ENCODE measurements at regions not wholly inside any gene's neighbourhood (a gene's known extent, or its start where the extent isn't known, plus 50 kb on each side); places are given as distances from the start of the nearest gene placed in this dataset.

DNA sequence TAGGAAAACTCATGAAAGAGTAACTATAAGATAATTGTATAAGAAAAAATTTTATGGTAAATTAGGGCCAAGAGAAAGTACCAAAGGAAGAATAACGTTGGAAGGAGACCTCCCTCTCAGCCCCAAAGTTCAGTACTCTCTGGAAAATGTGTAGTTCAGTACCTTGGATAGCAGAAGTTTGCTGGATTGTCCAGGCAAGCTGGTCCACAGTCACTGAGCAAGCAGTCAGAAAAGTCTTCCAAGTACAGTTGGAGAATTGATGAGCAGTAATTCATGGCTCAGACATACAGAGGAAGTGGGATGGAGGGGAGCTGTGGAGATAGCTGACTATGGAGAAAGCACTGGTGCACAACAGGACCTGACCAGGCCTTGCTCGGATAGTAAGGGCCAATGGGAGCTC lies 598.2 kb upstream of the NDST4 start:
- no peak for DNase-seq

DNA sequence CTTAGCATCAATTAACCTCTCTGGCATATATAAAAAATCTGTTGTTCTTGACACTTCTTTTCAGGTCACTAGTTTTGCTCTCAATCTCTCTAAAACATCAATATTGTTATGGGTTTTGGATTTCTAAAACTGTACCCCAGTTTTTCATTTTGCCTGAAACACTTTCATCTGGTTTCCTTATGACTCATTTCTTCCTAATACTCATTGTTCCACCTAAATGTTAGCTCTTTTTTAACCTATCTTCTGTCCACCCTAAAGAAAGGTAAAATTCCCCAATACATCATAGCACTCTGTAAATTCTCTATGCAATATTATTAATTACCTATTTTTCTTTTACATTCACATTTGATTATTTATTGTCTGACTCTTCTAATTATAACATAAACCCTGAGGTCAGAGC lies 575.5 kb upstream of the NDST4 start:
- no peak for DNase-seq

DNA sequence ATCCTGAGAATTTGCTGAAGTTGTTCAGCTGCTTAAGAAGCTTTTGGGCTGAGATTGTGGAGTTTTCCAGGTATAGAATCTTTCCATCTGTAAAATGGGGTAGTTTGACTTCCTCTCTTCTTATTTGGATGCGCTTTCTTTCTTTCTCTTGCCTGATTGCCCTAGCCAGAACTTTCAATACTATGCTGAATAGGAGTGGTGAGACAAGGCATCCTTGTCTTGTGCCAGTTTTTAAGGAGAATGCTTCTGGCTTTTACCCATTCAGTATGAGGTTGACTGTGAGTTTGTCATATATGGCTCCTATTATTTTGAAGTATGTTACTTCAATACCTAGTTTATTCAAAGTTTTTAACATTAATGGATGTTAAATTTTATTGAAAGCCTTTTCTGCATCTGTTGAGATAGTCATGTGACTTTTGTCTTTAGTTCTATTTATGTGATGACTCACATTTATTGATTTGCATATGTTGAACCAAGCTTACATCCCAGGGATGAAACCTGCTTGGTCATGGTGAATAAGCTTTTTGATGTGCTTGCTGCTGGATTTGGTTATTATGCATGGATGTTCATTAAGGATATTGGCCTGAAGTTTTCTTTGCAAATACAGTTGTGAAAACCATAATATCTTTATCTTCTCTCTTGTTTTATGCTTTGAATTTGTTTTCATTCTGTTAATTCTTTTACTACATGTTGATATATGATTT lies 573.8 kb upstream of the NDST4 start:
- DNase-seq = no peak

DNA sequence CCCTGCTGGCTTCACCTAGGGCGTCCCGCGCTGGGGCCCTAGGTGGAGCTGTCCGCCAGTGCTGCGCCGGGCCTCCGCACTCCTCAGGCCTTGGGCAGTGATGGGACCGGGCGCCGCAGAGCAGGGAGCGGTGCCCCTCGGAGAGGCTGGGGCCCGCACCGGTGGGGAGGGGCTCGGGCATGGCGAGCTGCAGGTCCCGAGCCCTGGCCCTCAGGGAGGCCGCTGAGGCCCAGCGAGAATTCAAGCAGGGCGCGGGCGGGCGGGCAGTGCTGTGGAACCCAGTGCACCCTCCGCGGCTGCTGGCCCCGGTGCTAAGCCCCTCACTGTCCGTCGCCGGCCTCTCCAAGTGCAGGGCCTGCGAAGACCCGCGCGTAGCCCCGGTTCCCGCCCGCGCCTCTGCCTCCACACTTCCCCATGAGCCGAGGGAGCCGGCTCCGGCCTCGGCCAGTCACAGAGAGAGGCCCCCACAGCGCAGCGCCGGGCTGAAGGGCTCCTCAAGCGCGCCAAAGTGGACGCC lies 565.1 kb upstream of the NDST4 start:
- no peak for DNase-seq

DNA sequence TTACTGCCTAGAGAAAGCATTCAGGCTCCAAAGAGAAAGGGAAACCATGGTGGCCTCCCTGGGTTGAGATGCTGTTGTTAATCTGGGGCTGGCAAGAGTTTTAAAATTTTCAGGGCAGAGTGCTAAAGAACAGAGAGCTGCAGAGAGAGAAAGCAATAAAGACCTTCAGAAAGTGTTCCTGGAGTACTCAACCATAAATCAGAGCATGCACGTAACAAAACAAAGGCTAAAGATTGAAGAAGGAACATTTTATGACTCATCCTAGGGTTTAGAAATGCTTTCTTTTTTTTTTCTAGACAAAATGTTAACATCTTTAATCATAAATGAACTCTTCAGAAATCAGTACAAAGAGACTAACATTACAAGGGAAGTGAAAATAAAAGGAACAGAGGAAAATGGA lies 562.3 kb upstream of the NDST4 start:
- DNase-seq = no peak

DNA sequence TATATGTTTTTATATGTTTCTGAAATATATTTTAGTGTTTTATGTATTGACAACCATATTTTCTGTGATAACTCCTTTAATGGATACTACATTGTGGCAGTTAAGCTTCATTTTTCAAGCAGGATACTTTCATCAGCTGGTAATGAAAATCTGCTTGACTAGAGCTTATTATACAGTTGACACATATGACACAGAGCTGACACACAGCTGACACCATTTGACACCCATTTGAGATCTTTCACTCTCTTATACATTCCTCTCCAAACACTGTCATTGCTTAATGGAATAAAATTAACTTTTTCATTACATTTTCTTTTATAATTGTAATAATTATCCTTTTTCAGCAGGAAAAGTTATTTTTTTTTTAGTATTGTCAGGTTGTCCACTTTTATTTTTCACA lies 561.1 kb upstream of the NDST4 start:
- no peak for DNase-seq

DNA sequence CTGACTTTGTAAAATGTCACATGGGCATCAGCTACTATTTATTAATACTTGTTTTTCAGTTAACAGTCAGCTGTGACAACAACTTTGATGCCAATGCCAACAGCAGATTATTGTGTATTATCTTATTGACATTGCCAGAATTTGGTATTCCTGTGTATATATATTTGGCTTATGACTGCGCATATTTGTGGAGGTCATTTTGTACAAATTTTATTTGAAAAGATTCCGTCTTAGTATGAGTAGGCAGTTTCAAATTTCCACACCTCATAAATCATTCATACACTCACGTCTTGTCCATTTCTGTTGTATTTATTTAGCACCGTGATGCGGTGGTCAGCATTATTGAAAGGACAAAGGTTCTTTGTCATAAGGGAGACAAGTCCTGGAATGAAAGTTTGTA lies 558.2 kb upstream of the NDST4 start:
- no peak for DNase-seq

DNA sequence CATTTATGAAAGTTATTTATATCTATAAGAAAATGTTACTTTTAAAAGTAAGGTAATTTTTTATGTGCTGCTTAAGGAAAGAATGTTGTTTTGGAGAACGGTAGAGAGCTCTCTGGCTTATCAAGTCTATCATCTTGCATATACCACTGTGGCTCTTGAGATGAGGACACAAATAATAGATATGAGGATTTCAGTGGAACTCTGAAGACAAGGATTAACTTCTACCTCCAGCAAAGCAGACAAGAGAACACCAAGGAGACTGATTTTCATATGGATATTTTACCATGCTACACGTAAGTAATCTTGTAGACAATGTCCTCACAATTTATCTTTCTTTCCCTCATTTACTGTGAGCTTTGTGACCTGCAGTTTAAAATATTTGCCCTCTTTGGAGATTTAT lies 557.5 kb upstream of the NDST4 start:
- DNase-seq = no peak

DNA sequence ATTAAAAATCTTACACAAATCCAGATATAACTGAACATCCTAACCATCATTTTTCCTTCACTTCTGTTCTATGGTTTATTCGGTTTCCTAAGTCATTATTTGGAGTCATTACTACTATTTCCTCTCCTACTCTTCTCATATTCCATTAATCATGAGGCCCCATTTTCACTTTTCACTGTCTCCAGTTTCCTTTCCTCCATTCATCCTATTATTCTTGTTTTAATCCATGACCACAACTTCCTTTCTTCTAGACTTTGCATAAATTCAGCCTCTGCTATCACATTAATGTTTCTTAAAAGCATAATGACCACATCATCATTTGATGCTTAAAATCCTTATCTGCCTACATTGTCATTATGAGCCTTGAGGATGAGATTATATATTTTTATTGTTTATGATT lies 555.0 kb upstream of the NDST4 start:
- DNase-seq = no peak

DNA sequence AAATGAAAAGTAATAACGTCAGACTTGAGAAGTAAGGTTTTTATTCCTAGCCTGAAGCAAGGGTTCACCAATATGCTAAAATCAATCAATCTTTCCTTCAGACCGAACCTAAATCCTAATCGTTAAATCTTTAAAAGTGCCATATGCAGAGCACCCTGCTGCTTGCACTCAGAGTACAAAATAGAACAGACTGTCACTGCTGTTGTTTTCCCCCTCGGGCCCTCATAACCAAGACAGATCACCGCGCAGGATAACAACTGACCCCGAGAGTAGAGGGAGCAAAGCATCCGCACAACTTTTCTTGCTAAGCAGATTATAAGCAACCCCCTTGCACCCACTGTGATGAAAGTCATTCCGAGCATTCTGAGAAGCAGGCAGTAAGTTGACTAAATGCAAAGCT lies 550.9 kb upstream of the NDST4 start:
- no peak for DNase-seq

DNA sequence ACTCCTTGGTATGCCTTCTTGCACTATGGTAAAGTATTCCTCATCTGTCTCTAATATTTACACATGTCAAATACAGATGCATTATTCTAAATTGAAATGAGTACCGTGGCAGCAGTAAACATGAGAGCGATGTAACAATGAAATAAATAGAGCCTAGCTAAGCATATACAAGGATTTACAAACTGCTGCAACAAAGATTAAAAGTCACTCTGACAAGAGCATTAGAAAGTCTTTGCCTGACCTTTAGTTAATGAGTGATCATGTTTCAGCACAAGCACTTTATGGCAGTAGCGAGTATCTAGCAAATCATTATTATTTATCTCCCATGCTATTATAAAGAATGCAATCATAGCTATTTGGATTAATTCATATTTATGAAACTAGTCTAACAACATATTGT lies 547.0 kb upstream of the NDST4 start:
- DNase-seq = no peak

DNA sequence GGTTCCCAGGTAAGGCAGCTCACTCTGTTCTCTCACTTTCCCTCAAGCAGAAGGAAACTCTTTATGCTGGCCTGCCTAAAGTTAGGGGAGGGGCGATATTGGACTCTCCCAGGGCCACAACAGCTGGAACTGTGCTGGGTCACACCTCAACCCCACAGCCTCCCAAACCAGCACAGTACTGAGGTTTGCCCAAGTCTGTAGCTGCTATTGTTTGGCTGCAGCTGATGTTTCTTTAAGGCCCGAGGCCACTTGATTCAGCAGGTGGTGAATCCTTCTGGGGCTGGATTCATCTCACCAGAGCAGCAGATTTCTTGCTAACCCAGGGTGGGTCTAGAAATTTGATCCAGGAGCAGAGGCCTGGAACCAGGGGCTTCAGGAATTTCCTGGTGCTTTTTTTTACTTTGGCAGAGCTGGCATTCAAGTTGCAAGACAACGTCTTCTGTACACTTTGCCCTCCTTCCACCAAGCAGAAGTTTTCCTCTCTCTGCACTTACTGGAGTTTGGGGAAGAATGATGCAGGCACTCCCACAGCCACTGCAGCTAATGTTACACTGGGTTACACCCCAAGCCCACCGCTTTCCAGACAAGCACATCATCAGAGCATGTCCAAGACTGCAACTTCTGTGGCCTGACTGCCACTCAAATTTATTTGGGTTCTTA lies 544.7 kb upstream of the NDST4 start:
- no peak for DNase-seq

DNA sequence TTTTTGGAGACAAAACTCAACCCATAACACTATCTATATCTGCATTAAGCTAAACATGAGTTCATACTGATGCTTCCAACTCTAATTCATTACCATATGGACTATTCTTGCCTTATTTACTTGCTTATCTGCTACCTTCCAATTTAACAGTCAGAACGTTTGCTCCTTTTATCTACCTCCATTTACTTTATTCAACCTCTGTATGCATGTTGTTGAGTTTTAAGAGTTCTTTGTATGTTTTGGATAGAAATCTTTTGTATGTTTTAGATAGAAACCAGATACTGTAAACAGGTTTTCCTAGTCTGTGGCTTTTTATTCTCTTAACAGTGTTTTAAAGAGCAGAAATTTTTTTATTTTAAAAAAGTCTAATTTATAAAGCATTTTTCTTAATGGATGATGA lies 542.2 kb upstream of the NDST4 start:
- no peak for DNase-seq

DNA sequence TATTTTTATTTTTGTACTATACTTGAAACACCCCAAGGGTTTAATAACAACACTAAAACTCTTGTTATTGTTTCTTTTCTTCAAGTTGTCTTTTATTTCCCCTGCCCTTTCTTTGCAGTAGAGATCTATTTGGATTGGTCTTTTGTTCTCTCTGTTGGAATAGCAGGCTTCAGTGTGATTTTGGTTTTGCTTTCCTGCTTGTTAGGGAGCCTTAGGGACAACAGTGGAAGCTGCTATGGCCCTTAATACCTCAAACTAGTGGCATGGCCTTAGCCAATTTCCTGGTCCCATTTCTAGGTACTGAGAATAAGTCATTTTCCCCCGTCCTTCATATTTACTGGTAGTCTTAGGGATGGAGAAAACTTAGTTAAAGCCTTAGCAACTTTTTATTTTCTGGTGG lies 535.4 kb upstream of the NDST4 start:
- no peak for DNase-seq

DNA sequence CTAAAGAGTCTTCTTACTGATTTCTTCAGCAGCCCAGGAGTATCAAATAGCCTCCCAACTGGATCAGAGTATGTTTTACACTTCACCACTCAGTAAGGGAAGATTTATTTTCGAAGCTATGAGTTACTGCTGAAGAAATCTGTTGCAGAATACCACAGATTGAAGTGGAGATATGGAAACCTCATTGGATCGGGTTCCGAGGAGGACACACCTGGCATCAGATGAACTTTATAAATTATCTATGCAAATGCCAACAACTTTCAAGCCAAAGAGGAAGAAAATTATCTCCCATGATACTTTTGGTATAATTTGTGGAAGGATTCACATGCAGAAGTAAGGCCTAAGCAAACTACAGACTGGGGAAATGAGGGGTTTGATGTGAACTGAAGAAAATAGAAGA lies 515.9 kb upstream of the NDST4 start:
- DNase-seq = no peak

DNA sequence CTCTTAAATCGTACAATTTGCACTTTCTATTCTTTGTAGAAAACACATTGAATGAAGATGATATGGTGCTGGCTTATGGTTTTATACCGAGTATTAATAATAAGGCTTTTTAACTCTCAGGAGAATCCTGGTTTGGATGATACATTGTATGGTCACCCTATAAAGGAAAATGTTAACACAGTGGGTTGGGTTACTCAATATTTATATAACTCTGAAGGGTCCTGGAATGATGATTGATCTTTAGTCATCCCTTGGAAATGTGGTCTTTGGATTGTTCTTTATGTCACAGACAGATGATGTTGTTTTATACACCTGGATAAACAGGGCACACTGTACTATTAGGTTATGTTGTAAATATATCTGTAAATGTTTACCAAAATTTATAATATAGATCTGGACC lies 496.2 kb upstream of the NDST4 start:
- DNase-seq = no peak

DNA sequence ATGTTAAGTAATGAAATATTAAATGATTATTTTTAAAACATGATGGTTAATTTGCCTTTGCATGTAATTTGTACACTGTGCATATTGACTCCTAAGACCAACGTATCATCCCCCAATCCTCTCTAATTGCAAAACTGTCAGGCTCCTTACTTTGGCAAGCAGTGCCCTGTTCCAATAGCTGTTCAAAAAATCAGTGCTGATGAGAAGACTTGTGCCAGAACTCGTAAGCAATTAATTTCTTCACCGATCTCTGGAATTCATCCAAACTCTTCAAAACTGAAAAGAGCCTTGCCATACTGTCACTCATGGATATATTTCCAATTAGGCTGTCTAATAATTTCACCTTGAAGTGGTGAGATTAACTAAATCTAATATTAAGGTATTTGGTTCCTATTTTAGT lies 493.9 kb upstream of the NDST4 start:
- DNase-seq = no peak

DNA sequence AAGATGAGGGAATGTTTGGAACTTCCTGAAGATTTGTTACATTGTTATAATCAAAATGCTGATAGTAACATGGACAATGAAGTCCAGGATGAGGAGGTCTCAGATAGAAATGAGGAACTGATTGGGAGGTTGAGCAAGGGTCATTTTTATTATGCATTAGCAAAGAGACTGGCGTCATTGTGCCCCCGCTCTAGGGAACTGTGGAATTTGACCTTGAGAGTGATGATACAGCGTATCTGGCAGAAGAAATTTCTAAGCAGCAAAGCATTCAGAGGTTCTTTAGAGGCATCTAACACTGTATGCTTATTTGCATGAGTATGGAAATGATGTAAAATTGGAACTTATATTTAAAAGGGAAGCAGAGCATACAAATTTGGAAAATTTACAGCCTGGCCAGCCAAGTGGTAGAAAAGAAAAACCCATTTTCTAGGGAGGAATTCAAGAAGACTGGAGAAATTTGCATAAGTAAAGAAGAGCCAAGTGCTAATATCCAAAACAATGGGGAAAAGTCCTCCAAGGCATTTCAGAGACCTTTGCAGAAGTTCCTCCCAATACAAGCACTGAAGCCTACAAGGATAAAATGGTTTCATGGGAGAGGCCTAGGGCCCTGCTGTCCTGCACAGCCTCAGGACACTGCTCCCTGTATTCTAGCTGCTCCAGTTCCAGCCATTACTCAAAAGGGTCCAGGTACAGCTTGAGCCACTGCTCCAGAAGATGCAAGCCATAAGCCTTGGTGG lies 483.0 kb upstream of the NDST4 start:
- DNase-seq = no peak

DNA sequence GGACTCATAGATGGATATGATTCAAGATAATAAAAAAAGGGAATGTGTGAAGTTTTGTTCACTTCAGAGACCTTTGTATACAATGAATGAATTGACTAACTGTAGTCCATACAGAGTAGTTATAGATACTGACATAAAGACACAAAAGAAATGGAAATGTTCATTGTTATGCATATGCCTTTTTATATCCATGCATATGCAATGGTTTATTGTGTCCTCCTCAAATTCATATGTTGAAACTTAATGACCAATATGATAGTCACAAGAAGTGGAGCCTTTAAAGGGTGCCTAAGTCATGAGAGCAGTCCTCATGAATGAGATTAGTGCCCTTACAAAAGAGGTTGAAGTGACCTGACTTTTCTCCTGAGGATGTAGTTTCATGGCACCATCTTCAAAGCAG lies 467.5 kb upstream of the NDST4 start:
- no peak for DNase-seq

DNA sequence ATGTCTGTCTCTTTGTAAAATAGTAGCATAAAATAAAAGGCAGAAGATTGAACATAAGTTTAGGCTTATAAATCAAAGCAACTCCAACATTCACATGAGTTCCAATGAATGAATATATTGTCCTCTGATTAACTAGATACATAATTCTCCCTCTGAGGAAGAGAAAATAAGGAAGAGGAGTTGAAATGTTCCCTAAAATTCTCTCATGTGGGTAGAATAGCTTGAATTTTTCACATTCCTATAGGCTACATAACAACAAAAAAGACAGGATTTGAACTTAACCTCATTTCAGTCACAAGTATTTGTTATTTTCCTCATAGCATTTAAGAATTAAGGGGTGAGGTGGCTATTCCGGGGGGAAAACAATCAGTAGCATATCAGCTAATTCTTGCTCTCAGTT lies 462.4 kb upstream of the NDST4 start:
- no peak for DNase-seq

DNA sequence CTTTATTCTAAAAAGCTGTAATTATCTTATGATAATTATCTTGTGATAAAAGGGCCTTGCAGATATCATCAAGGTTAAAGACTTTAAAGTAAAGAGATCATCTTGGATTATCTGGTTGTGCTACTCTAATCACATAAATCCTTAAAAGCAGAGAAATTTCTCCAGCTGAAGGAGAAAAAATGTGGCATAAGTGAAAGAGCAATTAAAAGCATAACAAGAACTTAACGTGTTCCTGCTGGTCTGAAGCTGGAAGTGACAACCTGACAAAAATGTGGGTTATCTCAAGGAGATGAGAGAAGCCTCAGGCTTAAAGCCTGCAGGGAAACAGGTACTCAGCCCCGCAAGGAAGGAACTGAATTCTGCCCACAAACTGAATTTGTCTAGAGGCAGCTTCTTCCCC lies 449.1 kb upstream of the NDST4 start:
- no peak for DNase-seq

DNA sequence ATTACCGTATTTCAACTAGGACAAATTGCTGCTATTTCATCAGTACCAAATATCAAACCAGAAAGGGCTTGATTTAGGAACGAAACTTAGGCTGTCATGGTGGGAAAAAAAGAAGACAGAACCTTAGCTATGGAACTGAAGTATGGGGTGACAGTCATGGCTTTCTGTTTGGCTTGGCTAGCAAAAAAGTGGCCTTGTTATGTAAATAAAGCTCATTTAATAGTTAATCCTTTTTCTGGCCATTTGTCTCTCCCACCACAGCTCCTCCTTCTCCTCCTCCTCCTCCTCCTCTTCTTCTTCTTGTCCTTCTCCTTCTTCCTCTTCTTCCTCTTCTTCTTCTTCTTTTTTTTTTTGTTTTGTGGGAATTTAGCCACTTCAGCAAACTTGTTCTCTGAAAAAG lies 434.7 kb upstream of the NDST4 start:
- DNase-seq = no peak

DNA sequence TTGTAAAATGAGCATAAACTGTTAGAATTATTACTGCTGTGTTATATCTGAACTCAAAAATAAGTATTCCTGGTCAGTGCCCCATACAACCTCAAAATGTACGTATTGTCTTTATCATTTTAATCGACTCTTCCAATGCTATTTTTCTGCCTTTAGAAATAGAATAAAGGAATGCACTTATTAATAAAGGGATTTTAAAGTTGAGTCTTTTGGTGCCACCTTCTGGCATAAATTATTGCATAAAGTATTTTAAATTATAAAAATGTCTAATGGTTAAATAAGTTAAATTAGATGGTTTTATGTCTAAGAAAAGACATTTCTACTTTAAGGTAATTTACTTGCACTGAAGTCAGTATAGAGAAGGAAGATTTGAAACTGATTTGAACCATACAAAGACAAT lies 424.0 kb upstream of the NDST4 start:
- DNase-seq = no peak

DNA sequence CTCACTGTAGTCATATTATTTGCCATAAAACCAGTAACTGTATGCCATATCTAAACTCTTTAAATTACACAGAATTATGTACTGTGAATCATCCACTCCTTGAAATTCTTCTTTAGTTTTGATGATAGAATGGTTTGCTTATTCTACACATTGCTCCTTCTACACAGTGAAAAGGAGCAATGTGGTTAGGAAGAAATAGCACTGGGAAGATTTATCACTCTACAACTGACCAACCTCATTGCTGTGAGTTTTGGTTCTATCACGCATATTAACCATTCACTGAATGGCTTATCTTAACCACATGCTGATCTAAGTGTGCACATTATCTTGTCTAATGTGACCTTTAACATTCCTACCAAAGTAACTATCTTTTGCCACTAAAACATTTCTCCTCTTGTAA lies 415.7 kb upstream of the NDST4 start:
- DNase-seq = no peak
